Fibroblast of the aortic adventitia (primary cell): ENCODE measurements at regions not wholly inside any gene's neighbourhood (a gene's known extent, or its start where the extent isn't known, plus 50 kb on each side); places are given as distances from the start of the nearest gene placed in this dataset.

Source experiments
- DNase-seq: peaks from one replicate; pipeline ENCODE4 v3.0.0-alpha.2; 2010; ENCODE audit warnings: low read depth
- H3K4me3 ChIP-seq: 2 replicates; pipeline ENCODE4 v1.5.1; 2011; ENCODE audit warnings: low read depth, mild to moderate bottlenecking, control low read depth, low read length, moderate library complexity
- TF ChIP-seq, protein P1 (sequence below): IDR thresholded peaks from 2 replicates; pipeline ENCODE4 v1.5.1; 2011; ENCODE audit warnings: mild to moderate bottlenecking, low read length, control low read depth, inconsistent platforms; ENCODE audit not compliant: insufficient read depth

DNA sequence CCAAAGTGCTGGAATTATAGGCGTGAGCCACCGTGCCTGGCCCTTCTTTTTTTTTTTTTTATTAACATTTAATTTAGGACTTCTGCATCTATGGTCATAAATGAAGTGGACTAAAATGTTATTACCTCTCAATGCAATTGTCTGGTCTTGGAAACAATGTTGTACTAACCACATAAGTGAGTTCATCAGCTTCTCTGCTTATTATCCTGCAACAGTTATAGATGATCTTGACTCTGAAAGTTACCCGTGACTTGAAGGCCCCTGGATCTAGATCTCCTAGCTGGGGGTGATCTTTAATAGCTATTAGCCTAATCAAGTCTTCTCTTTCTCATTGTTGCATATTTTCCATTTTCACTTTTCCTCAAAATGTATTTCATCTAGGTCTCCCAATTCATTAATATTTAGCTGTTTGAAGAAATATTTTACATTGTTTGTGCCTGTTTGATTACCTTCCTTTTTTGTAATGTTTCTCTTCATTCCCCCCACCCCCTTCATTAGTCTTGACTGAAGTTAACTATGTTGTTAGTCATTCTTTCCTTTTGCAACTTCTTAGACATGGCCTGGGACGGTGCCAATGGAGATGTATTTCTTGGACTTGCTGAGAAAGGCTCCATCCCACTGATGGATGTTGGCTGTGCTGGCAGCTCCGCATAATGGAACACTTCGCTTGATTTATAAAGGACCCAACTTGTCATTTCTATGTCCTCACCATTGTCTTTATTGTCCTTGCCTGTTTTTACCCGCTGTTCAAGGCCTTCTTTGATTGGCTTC lies 141.6 kb upstream of the RIOK3 start:
- peak overlapping the region; percentile 22 for H3K4me3 ChIP-seq
- TF ChIP-seq, protein P1, sequence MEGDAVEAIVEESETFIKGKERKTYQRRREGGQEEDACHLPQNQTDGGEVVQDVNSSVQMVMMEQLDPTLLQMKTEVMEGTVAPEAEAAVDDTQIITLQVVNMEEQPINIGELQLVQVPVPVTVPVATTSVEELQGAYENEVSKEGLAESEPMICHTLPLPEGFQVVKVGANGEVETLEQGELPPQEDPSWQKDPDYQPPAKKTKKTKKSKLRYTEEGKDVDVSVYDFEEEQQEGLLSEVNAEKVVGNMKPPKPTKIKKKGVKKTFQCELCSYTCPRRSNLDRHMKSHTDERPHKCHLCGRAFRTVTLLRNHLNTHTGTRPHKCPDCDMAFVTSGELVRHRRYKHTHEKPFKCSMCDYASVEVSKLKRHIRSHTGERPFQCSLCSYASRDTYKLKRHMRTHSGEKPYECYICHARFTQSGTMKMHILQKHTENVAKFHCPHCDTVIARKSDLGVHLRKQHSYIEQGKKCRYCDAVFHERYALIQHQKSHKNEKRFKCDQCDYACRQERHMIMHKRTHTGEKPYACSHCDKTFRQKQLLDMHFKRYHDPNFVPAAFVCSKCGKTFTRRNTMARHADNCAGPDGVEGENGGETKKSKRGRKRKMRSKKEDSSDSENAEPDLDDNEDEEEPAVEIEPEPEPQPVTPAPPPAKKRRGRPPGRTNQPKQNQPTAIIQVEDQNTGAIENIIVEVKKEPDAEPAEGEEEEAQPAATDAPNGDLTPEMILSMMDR, result no peak
- DNase-seq, result peak; percentile 98

- no peak for DNase-seq
- TF ChIP-seq, protein P1, result no peak
- no peak overlapping the region for H3K4me3 ChIP-seq
Measured at GRCh38 chr18:23313379-23313778, 139.7 kb upstream of the RIOK3 start.

GRCh38 chr18:23314672-23315071 lies 138.4 kb upstream of the RIOK3 start:
- TF ChIP-seq, protein P1, result no peak
- no peak for DNase-seq
- H3K4me3 ChIP-seq, result no peak overlapping the region

GRCh38 chr18:23316316-23316715 lies 136.8 kb upstream of the RIOK3 start:
- no peak overlapping the region for H3K4me3 ChIP-seq
- no peak for DNase-seq
- TF ChIP-seq, protein P1, result no peak

GRCh38 chr18:23316988-23317387 lies 136.1 kb upstream of the RIOK3 start:
- DNase-seq, result peak; percentile 64
- H3K4me3 ChIP-seq, result no peak overlapping the region
- TF ChIP-seq, protein P1, result no peak

DNA sequence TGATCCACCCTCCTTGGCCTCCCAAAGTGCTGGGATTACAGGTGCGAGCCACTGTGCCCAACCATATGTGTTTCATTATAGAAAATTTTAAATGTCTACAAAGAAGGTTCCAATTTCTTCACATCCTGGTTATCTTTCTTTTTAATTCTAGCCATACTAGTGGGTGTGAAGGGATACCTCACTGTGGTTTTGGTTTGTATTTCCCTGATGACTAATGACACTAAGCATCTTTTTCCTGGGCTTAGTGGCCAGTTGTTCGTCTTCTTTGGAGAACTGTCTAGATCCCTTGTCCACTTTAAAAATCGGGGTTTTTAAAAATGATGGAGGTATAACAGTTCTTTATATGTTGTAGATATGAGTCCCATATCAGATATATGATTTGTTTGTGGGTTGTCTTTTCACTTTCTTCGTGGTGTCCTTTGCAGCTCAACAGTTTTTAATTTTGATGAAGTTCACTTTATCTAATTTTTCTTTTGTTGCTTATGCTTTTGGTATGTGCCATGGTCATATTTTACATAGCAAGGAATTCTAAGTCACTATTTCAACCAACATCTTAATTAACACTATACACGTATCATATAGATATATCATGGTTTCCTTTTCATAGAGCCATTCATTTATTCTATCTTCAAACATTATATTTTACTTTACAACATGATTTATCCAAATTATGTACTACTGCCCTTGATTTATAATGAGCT lies 135.0 kb upstream of the RIOK3 start:
- DNase-seq, result peak; percentile 66
- no peak overlapping the region for H3K4me3 ChIP-seq
- TF ChIP-seq, protein P1, result no peak
